Stimulated activated memory B cell treated with anti-CD40 and anti-IgM and Interleukin-4, amounts not matched to agents 10 μg/mL and 1 μg/mL and 100 μg/mL, for 72 hours (primary cell): ENCODE measurements at regions not wholly inside any gene's neighbourhood (a gene's known extent, or its start where the extent isn't known, plus 50 kb on each side); places are given as distances from the start of the nearest gene placed in this dataset.

Source experiments
- ATAC-seq: fragments of 150-1000 bp; cut with Tn5 transposase; 2 replicates; pipeline ENCODE4 v1.10.0; 2021
- H3K27ac Mint-ChIP-seq: one replicate; pipeline ENCODE4 v1.8.0; 2022; ENCODE audit warnings: mild to moderate bottlenecking, mixed read lengths
- H3K27me3 Mint-ChIP-seq: one replicate; pipeline ENCODE4 v1.8.0; 2022; ENCODE audit warnings: mixed read lengths
- H3K36me3 Mint-ChIP-seq: one replicate; pipeline ENCODE4 v1.8.0; 2022; ENCODE audit warnings: mixed read lengths
- H3K4me1 Mint-ChIP-seq: one replicate; pipeline ENCODE4 v1.8.0; 2022; ENCODE audit warnings: mixed read lengths
- H3K4me3 Mint-ChIP-seq: one replicate; pipeline ENCODE4 v1.8.0; 2022; ENCODE audit warnings: mild to moderate bottlenecking, moderate library complexity, mixed read lengths
- H3K9me3 Mint-ChIP-seq: one replicate; pipeline ENCODE4 v1.8.0; 2022; ENCODE audit warnings: mixed read lengths

DNA sequence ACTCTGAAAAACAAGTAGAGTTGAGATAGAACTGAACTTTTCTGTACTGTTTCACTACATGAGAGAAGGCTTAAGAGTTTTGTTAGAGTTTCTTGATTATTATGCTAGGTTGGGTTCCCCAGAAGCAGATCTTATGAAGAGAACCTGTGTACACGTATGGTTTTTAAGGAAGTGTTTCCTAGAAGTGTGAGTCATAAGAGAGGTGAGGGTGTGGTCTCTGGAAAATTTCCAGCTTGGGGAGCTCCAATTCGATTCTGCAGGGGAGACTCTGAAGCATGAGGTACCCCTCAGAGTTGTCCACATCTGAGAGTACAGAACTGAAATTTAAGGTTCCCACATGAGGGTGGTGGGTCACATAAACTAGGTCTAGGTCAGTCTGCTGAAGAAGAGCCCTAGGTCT is 83.3 kb upstream of the MAP2 start:
- Mint-ChIP-seq H3K27ac (no peak overlapping the region), H3K4me3 (no peak overlapping the region), H3K36me3 (no peaks in the 10 kb centered on the region), H3K9me3 (no peaks in the 10 kb centered on the region), H3K4me1 (no peaks in the 10 kb centered on the region), H3K27me3 (peaks cover 43% of the 10 kb centered on the region)
- ATAC-seq: no peak

- ATAC-seq: no peak
- Mint-ChIP-seq H3K9me3 (no peaks in the 10 kb centered on the region), H3K36me3 (no peaks in the 10 kb centered on the region), H3K27ac (no peak overlapping the region), H3K4me1 (no peaks in the 10 kb centered on the region), H3K4me3 (no peak overlapping the region), H3K27me3 (peaks cover 24% of the 10 kb centered on the region)
These were observed 79.5 kb upstream of the MAP2 start for GRCh38 chr2:209344349-209344748.

DNA sequence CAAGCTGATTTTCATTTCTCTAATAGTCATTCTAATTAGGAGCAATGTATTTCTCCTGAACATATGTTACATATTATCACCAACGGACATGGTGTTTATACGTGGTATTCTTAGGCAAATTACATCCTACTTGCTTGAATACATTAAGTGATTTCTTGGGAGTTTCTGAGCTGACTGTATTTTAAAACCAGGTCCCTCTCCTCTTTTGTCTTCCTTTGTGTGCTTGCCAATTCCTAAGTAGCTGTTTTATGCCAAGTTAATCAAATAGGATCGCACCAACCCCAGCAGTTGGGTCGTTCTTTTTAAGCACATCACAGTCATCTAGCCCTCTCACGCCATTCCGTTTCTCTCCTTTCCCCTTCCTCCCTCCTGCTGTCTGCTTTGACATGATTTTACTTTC is 75.4 kb upstream of the MAP2 start:
- ATAC-seq: no peak
- Mint-ChIP-seq H3K9me3 (no peaks in the 10 kb centered on the region), H3K27ac (no peak overlapping the region), H3K4me1 (no peaks in the 10 kb centered on the region), H3K27me3 (no peaks in the 10 kb centered on the region), H3K4me3 (no peak overlapping the region), H3K36me3 (no peaks in the 10 kb centered on the region)

DNA sequence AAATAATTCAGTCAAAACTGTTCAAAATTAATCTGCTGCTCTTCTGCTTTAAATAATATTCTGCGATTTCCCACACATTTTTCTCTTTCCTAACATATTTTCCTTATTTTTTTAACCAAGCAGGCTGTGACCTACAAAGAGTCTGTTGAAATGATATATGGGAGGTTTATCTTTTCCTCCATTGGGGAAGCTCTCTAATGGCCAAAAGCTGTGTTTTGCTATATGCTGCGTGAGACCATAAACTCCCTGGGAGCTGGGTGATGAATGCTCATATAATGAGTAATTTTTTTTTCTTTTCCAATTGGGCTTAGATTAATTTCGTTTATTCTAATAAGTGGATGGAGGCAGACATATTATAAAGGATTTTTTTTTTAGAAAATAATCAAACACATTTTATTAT is 72.2 kb upstream of the MAP2 start:
- H3K4me3 Mint-ChIP-seq: no peak overlapping the region
- no peaks in the 10 kb centered on the region for H3K36me3 Mint-ChIP-seq
- H3K27me3 Mint-ChIP-seq: no peaks in the 10 kb centered on the region
- ATAC-seq: no peak
- no peaks in the 10 kb centered on the region for H3K4me1 Mint-ChIP-seq
- no peaks in the 10 kb centered on the region for H3K9me3 Mint-ChIP-seq
- H3K27ac Mint-ChIP-seq: no peak overlapping the region

GRCh38 chr2:209358992-209359391 is 64.9 kb upstream of the MAP2 start:
- Mint-ChIP-seq H3K27me3 (no peaks in the 10 kb centered on the region), H3K9me3 (no peaks in the 10 kb centered on the region), H3K36me3 (no peaks in the 10 kb centered on the region), H3K27ac (no peak overlapping the region), H3K4me1 (no peaks in the 10 kb centered on the region), H3K4me3 (no peak overlapping the region)
- ATAC-seq: no peak

GRCh38 chr2:209367075-209367747 is 56.6 kb upstream of the MAP2 start:
- Mint-ChIP-seq H3K27ac (no peak overlapping the region), H3K4me3 (no peak overlapping the region), H3K27me3 (peaks cover 7% of the 10 kb centered on the region), H3K9me3 (peaks cover 5% of the 10 kb centered on the region), H3K4me1 (no peaks in the 10 kb centered on the region), H3K36me3 (no peaks in the 10 kb centered on the region)
- ATAC-seq: no peak

DNA sequence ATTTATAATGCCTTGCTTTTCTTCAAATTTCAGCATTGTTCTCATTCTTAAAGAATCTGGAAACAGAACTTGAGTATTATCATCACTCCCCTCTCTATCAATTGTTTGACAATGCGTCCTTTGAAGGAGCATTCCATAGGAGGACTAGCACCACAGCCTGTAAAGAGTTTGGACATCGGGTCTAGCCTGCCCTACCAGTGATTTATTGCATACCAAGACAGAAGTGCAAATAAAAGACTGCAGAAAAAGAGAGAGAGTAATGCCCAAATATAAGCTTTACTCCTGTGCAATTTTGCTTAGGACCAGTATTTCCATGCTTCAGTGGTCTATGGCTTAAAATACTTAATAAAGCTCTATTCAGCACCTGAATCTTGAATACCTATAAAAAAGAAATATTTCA is 55.4 kb upstream of the MAP2 start:
- Mint-ChIP-seq H3K27ac (no peak overlapping the region), H3K27me3 (peaks cover 11% of the 10 kb centered on the region)
- ATAC-seq: no peak

GRCh38 chr2:209368914-209369313 is 54.9 kb upstream of the MAP2 start:
- Mint-ChIP-seq H3K36me3 (no peaks in the 10 kb centered on the region), H3K9me3 (peaks cover 8% of the 10 kb centered on the region), H3K27ac (no peak overlapping the region), H3K27me3 (peaks cover 11% of the 10 kb centered on the region), H3K4me3 (no peak overlapping the region), H3K4me1 (no peaks in the 10 kb centered on the region)
- ATAC-seq: no peak

More for the DNA sequence above, 55.4 kb upstream of the MAP2 start:
- H3K36me3 Mint-ChIP-seq: no peaks in the 10 kb centered on the region
- no peak overlapping the region for H3K4me3 Mint-ChIP-seq
- H3K4me1 Mint-ChIP-seq: no peaks in the 10 kb centered on the region
- peaks cover 8% of the 10 kb centered on the region for H3K9me3 Mint-ChIP-seq

DNA sequence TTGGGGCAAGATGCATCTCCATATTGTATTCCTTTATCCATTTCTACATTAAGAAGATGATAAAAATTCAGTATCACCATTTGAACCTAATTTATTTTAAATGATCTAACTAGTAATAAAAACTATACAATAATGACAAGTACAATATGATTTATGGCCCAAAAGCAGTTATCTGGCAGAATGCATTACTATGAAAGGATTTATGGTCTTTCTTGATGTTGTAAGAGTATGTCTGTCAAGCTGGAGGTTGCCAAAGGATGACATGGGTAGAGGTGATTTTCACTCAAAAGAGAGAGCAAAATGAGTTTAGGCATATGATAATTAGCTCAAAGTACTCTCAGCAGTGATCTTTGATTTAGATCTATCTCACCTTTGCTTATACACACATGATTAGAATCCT is 54.2 kb upstream of the MAP2 start:
- Mint-ChIP-seq H3K9me3 (peaks cover 8% of the 10 kb centered on the region), H3K27ac (no peak overlapping the region), H3K27me3 (peaks cover 11% of the 10 kb centered on the region), H3K4me1 (no peaks in the 10 kb centered on the region), H3K36me3 (no peaks in the 10 kb centered on the region), H3K4me3 (no peak overlapping the region)
- ATAC-seq: no peak

GRCh38 chr2:209371407-209371806 is 52.4 kb upstream of the MAP2 start:
- ATAC-seq: no peak
- Mint-ChIP-seq H3K9me3 (peaks cover 18% of the 10 kb centered on the region), H3K27ac (no peak overlapping the region), H3K27me3 (peaks cover 18% of the 10 kb centered on the region), H3K36me3 (no peaks in the 10 kb centered on the region), H3K4me3 (no peak overlapping the region), H3K4me1 (no peaks in the 10 kb centered on the region)
